ENCODE measurements at regions not wholly inside any gene's neighbourhood (a gene's known extent, or its start where the extent isn't known, plus 50 kb on each side); places are given as distances from the start of the nearest gene placed in this dataset.

DNA sequence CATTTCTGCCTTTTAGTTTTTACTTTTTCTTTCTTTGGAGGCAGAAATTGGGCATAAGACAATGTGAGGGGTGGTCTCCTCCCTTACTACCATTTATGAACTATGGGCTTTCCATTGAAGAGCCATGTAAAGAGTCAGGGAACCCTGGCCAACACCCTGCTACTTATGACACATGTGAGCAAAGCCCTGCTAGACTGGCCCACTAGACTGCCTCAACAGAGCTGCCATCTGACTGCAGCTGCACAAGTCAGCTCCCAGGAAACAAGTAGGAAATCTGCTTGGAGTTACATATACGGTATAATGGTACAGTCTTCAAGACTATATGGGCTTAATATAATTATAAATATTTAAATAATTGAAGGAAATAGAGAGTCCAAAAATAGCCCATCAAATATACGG is 816.8 kb downstream of the TRIB2 start:
- TF ChIP-seq, protein P1, sequence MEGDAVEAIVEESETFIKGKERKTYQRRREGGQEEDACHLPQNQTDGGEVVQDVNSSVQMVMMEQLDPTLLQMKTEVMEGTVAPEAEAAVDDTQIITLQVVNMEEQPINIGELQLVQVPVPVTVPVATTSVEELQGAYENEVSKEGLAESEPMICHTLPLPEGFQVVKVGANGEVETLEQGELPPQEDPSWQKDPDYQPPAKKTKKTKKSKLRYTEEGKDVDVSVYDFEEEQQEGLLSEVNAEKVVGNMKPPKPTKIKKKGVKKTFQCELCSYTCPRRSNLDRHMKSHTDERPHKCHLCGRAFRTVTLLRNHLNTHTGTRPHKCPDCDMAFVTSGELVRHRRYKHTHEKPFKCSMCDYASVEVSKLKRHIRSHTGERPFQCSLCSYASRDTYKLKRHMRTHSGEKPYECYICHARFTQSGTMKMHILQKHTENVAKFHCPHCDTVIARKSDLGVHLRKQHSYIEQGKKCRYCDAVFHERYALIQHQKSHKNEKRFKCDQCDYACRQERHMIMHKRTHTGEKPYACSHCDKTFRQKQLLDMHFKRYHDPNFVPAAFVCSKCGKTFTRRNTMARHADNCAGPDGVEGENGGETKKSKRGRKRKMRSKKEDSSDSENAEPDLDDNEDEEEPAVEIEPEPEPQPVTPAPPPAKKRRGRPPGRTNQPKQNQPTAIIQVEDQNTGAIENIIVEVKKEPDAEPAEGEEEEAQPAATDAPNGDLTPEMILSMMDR (IDR thresholded peaks at IDR 0.05) = no peak
- TF ChIP-seq POLR2A (IDR thresholded peaks at IDR 0.05) = no peak

All from body of pancreas (tissue), 4 donors.